OCI-LY1 (cell line): ENCODE measurements at regions not wholly inside any gene's neighbourhood (a gene's known extent, or its start where the extent isn't known, plus 50 kb on each side); places are given as distances from the start of the nearest gene placed in this dataset.

ENCODE experiments used
- H2AFZ ChIP-seq: fragments of 200-600 bp; sonication (generic), shearing (Covaris generic); 2 replicates; pipeline ENCODE4 v1.6.0; 2014; ENCODE audit warnings: antibody characterized with exemption, mild to moderate bottlenecking, low read length
- H3F3A ChIP-seq: fragments of 200-600 bp; sonication (generic), shearing (Covaris generic); 2 replicates; pipeline ENCODE4 v1.6.0; 2014; ENCODE audit warnings: mild to moderate bottlenecking, antibody characterized with exemption, low read length, moderate library complexity; ENCODE audit not compliant: insufficient read depth
- H3K27ac ChIP-seq: fragments of 200-600 bp; sonication (generic); 2 replicates; pipeline ENCODE4 v1.5.1; 2014; ENCODE audit warnings: low read length, mixed run types, mild to moderate bottlenecking, low read depth; ENCODE audit not compliant: poor library complexity, severe bottlenecking
- H3K27me3 ChIP-seq: fragments of 200-600 bp; sonication (generic); 2 replicates; pipeline ENCODE4 v1.6.0; 2014; ENCODE audit warnings: antibody characterized with exemption, mild to moderate bottlenecking, low read length, moderate library complexity; ENCODE audit not compliant: insufficient read depth
- H3K36me3 ChIP-seq: fragments of 200-600 bp; sonication (generic); 2 replicates; pipeline ENCODE4 v1.6.1; 2014; ENCODE audit warnings: mild to moderate bottlenecking, antibody characterized with exemption, low read length, moderate library complexity, mixed read lengths; ENCODE audit not compliant: insufficient read depth
- H3K4me1 ChIP-seq: fragments of 200-600 bp; sonication (generic); 2 replicates; pipeline ENCODE4 v1.5.1; 2014; ENCODE audit warnings: mild to moderate bottlenecking, low read length, moderate library complexity; ENCODE audit not compliant: insufficient read depth, severe bottlenecking
- H3K4me2 ChIP-seq: fragments of 200-600 bp; sonication (generic), shearing (Covaris generic); 2 replicates; pipeline ENCODE4 v1.6.1; 2014; ENCODE audit warnings: low read length
- H3K4me3 ChIP-seq: fragments of 200-600 bp; sonication (generic); 2 replicates; pipeline ENCODE4 v1.5.1; 2014; ENCODE audit warnings: low read length, low read depth, mild to moderate bottlenecking, mixed read lengths; ENCODE audit not compliant: poor library complexity, severe bottlenecking
- H3K79me2 ChIP-seq: fragments of 200-600 bp; shearing (Covaris generic); 2 replicates; pipeline ENCODE4 v1.6.1; 2016; ENCODE audit warnings: mixed run types, low read length, mixed read lengths; ENCODE audit not compliant: insufficient read depth
- H3K9ac ChIP-seq: fragments of 200-600 bp; sonication (generic), shearing (Covaris generic); 2 replicates; pipeline ENCODE4 v1.6.1; 2014; ENCODE audit warnings: mild to moderate bottlenecking, low read length, mixed read lengths
- H3K9me2 ChIP-seq: fragments of 200-600 bp; sonication (generic), shearing (Covaris generic); 2 replicates; pipeline ENCODE4 v1.6.1; 2014; ENCODE audit warnings: low read depth, mild to moderate bottlenecking, low read length, mixed read lengths
- H3K9me3 ChIP-seq: fragments of 200-600 bp; shearing (Covaris generic); 2 replicates; pipeline ENCODE4 v1.6.1; 2014; ENCODE audit warnings: low read length, mixed read lengths
- H4K20me1 ChIP-seq: fragments of 200-600 bp; sonication (generic), shearing (Covaris generic); 2 replicates; pipeline ENCODE4 v1.6.0; 2016; ENCODE audit warnings: mild to moderate bottlenecking, low read length; ENCODE audit not compliant: insufficient read depth
- CTCF ChIP-seq: fragments of 200-600 bp; sonication (generic), shearing (Covaris generic); IDR thresholded peaks from 2 replicates; pipeline ENCODE4 v1.5.1; 2017; ENCODE audit warnings: mild to moderate bottlenecking, antibody characterized with exemption, low read length, moderate library complexity, mixed read lengths
- EZH2 ChIP-seq: fragments of 200-600 bp; sonication (generic), shearing (Covaris generic); IDR thresholded peaks from 2 replicates; pipeline ENCODE4 v1.8.0; 2017; ENCODE audit warnings: borderline replicate concordance, mixed run types, mild to moderate bottlenecking, antibody characterized with exemption, low read length, moderate library complexity, mixed read lengths

DNA sequence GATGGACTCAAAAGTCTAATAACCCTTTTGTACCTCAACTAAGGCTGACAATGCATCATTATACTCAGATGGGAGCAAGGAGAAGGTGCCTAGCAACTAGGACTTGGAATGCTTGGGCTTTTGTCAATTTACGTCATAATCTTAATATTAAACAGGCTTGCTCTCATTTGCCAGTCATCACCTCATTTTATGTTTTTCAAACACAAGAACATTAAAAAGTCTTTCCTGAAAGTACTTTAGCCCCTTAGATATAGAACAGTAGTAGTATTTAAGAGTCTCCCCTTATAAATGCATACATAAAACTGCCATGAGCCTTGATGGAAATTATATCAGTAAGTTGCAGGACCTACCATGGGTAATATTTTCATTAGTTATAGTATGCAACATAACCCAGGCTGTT lies 150.7 kb upstream of the INTU start:
- Histone ChIP-seq H3K4me1 (no peaks in the 10 kb centered on the region), H4K20me1 (no peaks in the 10 kb centered on the region), H3K9me3 (no peaks in the 10 kb centered on the region), H3K4me2 (no peak overlapping the region), H3F3A (no peaks in the 10 kb centered on the region), H3K4me3 (no peak overlapping the region), H3K27me3 (no peaks in the 10 kb centered on the region), H3K9me2 (no peaks in the 10 kb centered on the region), H3K36me3 (no peaks in the 10 kb centered on the region), H3K79me2 (no peaks in the 10 kb centered on the region), H3K9ac (no peak overlapping the region), H2AFZ (no peak overlapping the region), H3K27ac (no peak overlapping the region)
- TF ChIP-seq CTCF (no peak), EZH2 (no peak)

DNA sequence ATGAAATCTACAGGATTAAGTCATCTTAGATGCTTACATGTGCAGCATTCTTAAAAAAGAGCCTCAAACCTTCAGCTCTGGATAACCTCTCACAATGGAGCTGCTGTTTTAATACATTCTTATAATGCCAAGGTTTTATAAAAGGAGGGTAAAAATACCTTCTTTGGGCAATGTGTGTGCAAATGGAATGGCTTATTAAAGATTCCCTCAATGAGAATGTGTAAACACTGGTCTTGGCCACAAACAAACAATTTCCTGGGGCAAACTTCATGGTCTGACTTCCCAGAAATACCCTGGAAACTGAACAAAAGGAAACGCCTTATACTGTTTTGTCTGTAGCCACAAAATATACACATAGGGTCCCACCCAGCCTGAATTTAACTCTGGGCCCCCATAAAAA lies 148.6 kb upstream of the INTU start:
- Histone ChIP-seq H3K4me2 (no peak overlapping the region), H3K4me3 (no peak overlapping the region), H2AFZ (no peak overlapping the region), H3K36me3 (no peaks in the 10 kb centered on the region), H3F3A (no peaks in the 10 kb centered on the region), H3K4me1 (no peaks in the 10 kb centered on the region), H3K9me3 (no peaks in the 10 kb centered on the region), H3K9me2 (no peaks in the 10 kb centered on the region), H3K27me3 (no peaks in the 10 kb centered on the region), H3K27ac (no peak overlapping the region), H3K9ac (no peak overlapping the region), H3K79me2 (no peaks in the 10 kb centered on the region), H4K20me1 (no peaks in the 10 kb centered on the region)
- TF ChIP-seq CTCF (no peak), EZH2 (no peak)

- H3F3A ChIP-seq, result no peaks in the 10 kb centered on the region
- H3K4me1 ChIP-seq, result no peaks in the 10 kb centered on the region
- H3K9ac ChIP-seq, result no peak overlapping the region
- no peak overlapping the region for H3K4me3 ChIP-seq
- H4K20me1 ChIP-seq, result no peaks in the 10 kb centered on the region
- H3K9me2 ChIP-seq, result no peaks in the 10 kb centered on the region
- no peaks in the 10 kb centered on the region for H3K79me2 ChIP-seq
- H2AFZ ChIP-seq, result no peak overlapping the region
- H3K9me3 ChIP-seq, result no peaks in the 10 kb centered on the region
- H3K36me3 ChIP-seq, result no peaks in the 10 kb centered on the region
- TF ChIP-seq CTCF, result no peak
- TF ChIP-seq EZH2, result no peak
- no peak overlapping the region for H3K27ac ChIP-seq
- H3K4me2 ChIP-seq, result no peak overlapping the region
- no peaks in the 10 kb centered on the region for H3K27me3 ChIP-seq
These were observed 146.5 kb upstream of the INTU start for GRCh38 chr4:127486248-127486647.
